ENCODE measurements at regions not wholly inside any gene's neighbourhood (a gene's known extent, or its start where the extent isn't known, plus 50 kb on each side); places are given as distances from the start of the nearest gene placed in this dataset.

DNA sequence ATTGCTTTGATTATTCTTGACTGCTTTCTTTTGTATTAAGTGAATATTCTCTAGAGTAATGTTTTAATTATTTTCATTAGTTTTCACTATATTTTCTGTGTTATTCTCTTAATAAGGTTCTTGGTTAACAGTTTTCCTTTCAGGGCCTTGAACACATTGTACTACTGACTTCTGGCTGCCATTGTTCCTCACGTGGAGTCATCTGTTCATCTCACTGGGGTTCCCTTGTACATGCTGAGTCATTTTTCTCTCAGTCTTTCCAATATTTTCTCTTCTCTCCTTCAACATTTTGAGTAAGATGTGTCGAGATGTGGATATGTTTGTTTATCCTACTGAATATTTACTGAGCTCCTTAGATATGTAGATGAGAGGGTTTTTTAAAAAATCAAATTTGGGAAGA lies 400.7 kb downstream of the TCERG1L start:
- TF ChIP-seq, protein P1, sequence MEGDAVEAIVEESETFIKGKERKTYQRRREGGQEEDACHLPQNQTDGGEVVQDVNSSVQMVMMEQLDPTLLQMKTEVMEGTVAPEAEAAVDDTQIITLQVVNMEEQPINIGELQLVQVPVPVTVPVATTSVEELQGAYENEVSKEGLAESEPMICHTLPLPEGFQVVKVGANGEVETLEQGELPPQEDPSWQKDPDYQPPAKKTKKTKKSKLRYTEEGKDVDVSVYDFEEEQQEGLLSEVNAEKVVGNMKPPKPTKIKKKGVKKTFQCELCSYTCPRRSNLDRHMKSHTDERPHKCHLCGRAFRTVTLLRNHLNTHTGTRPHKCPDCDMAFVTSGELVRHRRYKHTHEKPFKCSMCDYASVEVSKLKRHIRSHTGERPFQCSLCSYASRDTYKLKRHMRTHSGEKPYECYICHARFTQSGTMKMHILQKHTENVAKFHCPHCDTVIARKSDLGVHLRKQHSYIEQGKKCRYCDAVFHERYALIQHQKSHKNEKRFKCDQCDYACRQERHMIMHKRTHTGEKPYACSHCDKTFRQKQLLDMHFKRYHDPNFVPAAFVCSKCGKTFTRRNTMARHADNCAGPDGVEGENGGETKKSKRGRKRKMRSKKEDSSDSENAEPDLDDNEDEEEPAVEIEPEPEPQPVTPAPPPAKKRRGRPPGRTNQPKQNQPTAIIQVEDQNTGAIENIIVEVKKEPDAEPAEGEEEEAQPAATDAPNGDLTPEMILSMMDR (IDR thresholded peaks at IDR 0.05) = no peak
- TF ChIP-seq POLR2AphosphoS5 (IDR thresholded peaks at IDR 0.05; ENCODE audit: low read depth, low read length) (no peak), SIN3A (IDR thresholded peaks at IDR 0.05; ENCODE audit: borderline replicate concordance, insufficient read depth, low read depth, low read length) (no peak)
- TF ChIP-seq, protein P2, sequence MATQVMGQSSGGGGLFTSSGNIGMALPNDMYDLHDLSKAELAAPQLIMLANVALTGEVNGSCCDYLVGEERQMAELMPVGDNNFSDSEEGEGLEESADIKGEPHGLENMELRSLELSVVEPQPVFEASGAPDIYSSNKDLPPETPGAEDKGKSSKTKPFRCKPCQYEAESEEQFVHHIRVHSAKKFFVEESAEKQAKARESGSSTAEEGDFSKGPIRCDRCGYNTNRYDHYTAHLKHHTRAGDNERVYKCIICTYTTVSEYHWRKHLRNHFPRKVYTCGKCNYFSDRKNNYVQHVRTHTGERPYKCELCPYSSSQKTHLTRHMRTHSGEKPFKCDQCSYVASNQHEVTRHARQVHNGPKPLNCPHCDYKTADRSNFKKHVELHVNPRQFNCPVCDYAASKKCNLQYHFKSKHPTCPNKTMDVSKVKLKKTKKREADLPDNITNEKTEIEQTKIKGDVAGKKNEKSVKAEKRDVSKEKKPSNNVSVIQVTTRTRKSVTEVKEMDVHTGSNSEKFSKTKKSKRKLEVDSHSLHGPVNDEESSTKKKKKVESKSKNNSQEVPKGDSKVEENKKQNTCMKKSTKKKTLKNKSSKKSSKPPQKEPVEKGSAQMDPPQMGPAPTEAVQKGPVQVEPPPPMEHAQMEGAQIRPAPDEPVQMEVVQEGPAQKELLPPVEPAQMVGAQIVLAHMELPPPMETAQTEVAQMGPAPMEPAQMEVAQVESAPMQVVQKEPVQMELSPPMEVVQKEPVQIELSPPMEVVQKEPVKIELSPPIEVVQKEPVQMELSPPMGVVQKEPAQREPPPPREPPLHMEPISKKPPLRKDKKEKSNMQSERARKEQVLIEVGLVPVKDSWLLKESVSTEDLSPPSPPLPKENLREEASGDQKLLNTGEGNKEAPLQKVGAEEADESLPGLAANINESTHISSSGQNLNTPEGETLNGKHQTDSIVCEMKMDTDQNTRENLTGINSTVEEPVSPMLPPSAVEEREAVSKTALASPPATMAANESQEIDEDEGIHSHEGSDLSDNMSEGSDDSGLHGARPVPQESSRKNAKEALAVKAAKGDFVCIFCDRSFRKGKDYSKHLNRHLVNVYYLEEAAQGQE (IDR thresholded peaks at IDR 0.05; ENCODE audit: insufficient read depth in 1 of 2, low read depth in 2 of 2, low read length in 1 of 2) = no peak
